ENCODE measurements at regions not wholly inside any gene's neighbourhood (a gene's known extent, or its start where the extent isn't known, plus 50 kb on each side); places are given as distances from the start of the nearest gene placed in this dataset.

DNA sequence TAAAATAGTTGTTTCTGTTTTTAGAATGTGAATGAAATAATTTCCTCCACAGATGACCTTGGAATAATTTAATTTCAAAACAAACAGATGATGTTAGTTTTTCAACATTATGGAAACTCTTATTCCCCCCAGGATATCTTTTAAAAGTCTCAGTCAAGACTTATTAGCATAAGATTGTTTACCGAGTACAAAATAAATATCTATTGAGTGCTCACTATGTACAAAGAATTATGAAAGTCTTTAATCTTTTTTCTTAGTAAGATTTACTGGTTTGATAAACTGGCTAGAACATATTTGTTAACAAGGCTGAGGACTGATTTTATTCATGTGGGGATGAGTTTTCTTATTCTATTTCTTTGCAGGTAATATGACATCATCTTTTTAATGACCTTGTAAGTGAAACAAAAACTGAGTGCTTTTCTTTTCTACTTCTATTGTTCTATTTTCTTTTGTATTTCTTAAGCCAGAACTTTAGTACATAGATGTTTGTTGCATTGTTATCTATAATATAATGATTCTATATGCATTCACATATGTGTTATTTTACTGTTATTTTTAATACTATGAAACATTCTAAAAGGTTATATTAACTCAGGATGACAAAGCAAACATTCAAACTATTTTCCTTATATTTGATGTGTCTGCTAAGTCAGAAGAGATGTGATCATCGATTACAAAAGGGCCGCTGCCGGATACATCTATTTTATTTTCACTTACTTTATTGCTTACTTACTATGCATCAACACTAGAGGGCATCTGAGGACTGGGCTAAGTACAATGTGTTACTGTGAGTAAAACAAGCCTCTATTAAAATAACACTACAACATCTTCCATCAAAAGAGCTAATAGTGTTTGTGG is 111.0 kb upstream of the ARHGAP42 start:
- DNase-seq (ENCODE audit: insufficient read length, low spot score, missing footprints) = no peak

DNA sequence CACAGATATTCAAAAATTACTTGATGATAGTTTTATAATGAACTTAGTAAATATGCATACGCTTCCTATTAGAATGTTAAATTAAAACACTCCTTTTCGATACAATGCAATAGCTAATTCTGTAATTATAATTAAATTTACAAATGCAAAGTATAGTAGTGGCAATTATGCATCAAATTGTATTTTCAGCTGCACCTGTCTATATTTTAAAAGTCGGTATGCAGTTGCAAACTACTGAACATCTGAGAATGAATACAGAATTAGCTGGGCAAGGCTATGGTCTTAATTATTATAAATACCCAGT is 110.4 kb upstream of the ARHGAP42 start:
- Histone ChIP-seq H3K27ac (ENCODE audit: low read depth, low read length) (no peak overlapping the region), H3K36me3 (ENCODE audit: insufficient read depth, low read length) (no peaks in the 10 kb centered on the region), H3K27me3 (ENCODE audit: insufficient read depth, low read length) (no peaks in the 10 kb centered on the region), H3K4me3 (ENCODE audit: insufficient read depth, low read length) (no peak overlapping the region), H3K4me1 (ENCODE audit: insufficient read depth, low read length) (no peaks in the 10 kb centered on the region), H3K4me2 (ENCODE audit: insufficient read depth, low read length) (no peak overlapping the region), H2AFZ (ENCODE audit: low read length) (no peak overlapping the region), H4K20me1 (ENCODE audit: insufficient read depth, low read length) (no peaks in the 10 kb centered on the region), H3K9me3 (ENCODE audit: low read depth, low read length) (no peaks in the 10 kb centered on the region), H3K79me2 (ENCODE audit: insufficient read depth, low read length) (no peaks in the 10 kb centered on the region)
- TF ChIP-seq, protein P1, sequence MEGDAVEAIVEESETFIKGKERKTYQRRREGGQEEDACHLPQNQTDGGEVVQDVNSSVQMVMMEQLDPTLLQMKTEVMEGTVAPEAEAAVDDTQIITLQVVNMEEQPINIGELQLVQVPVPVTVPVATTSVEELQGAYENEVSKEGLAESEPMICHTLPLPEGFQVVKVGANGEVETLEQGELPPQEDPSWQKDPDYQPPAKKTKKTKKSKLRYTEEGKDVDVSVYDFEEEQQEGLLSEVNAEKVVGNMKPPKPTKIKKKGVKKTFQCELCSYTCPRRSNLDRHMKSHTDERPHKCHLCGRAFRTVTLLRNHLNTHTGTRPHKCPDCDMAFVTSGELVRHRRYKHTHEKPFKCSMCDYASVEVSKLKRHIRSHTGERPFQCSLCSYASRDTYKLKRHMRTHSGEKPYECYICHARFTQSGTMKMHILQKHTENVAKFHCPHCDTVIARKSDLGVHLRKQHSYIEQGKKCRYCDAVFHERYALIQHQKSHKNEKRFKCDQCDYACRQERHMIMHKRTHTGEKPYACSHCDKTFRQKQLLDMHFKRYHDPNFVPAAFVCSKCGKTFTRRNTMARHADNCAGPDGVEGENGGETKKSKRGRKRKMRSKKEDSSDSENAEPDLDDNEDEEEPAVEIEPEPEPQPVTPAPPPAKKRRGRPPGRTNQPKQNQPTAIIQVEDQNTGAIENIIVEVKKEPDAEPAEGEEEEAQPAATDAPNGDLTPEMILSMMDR (IDR thresholded peaks at IDR 0.05; ENCODE audit: extremely low read depth, low read depth, low read length) = no peak
- DNase-seq (ENCODE audit: insufficient read length, low spot score, missing footprints) = no peak

More for the DNA sequence above, 111.0 kb upstream of the ARHGAP42 start:
- H3K4me2 ChIP-seq (ENCODE audit: insufficient read depth, low read length) = peak overlapping the region; percentile 57
- H3K9me3 ChIP-seq (ENCODE audit: low read depth, low read length) = no peaks in the 10 kb centered on the region
- H3K79me2 ChIP-seq (ENCODE audit: insufficient read depth, low read length) = no peaks in the 10 kb centered on the region
- H3K4me3 ChIP-seq (ENCODE audit: insufficient read depth, low read length) = no peak overlapping the region
- H4K20me1 ChIP-seq (ENCODE audit: insufficient read depth, low read length) = no peaks in the 10 kb centered on the region
- H3K27ac ChIP-seq (ENCODE audit: low read depth, low read length) = no peak overlapping the region
- TF ChIP-seq, protein P1 (IDR thresholded peaks at IDR 0.05; ENCODE audit: extremely low read depth, low read depth, low read length) = peak; percentile 75
- no peak overlapping the region for H2AFZ ChIP-seq (ENCODE audit: low read length)
- no peaks in the 10 kb centered on the region for H3K36me3 ChIP-seq (ENCODE audit: insufficient read depth, low read length)
- H3K4me1 ChIP-seq (ENCODE audit: insufficient read depth, low read length) = no peaks in the 10 kb centered on the region
- H3K27me3 ChIP-seq (ENCODE audit: insufficient read depth, low read length) = no peaks in the 10 kb centered on the region

DNA sequence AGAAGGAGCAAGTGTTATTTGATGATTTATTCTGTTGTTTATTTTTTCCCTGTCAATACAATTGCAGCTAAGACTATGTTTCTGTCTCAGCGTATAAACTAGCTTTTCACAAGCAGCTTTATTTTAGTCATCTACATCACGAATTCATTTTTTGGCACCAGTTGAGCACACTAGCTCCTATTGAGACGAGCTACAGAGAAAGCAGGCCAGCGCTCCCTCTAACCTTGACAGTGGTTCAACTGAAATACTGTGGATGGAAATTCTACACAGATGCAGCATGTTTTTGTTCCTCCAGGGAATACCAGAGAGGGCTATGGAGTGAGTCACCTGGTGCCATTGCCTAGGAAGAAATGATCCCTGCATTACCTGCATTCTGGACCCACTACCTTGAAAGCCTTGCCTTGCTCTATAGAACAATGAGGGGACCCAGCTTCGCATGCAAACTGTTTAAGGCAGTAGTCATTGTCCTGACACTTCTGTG is 108.2 kb upstream of the ARHGAP42 start:
- no peak for DNase-seq (ENCODE audit: insufficient read length, low spot score, missing footprints)
- Histone ChIP-seq H4K20me1 (ENCODE audit: insufficient read depth, low read length) (no peaks in the 10 kb centered on the region), H3K27me3 (ENCODE audit: insufficient read depth, low read length) (no peaks in the 10 kb centered on the region), H3K9me3 (ENCODE audit: low read depth, low read length) (no peaks in the 10 kb centered on the region), H2AFZ (ENCODE audit: low read length) (no peak overlapping the region), H3K27ac (ENCODE audit: low read depth, low read length) (no peak overlapping the region), H3K4me3 (ENCODE audit: insufficient read depth, low read length) (no peak overlapping the region), H3K4me2 (ENCODE audit: insufficient read depth, low read length) (no peak overlapping the region), H3K4me1 (ENCODE audit: insufficient read depth, low read length) (no peaks in the 10 kb centered on the region), H3K79me2 (ENCODE audit: insufficient read depth, low read length) (no peaks in the 10 kb centered on the region), H3K36me3 (ENCODE audit: insufficient read depth, low read length) (no peaks in the 10 kb centered on the region)
- TF ChIP-seq, protein P1 (IDR thresholded peaks at IDR 0.05; ENCODE audit: extremely low read depth, low read depth, low read length) = no peak

DNA sequence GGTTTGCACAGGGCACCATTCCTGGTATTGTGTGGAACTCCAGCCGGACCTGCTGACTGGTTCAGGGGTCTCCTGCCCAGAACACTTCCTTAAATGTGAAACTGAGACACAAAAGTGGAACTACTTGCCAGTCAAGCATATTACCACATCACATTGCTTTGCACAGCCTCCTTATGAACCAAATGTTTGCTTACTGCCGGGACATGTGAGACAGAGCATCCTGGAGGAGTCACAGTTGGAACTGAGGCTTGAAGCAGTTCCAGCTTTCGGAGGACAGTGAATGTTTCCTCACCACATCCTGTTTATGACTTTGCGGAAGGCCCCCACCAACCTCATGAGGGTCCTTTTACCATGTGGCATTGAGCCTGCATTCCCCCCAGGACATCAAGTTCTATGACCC is 105.8 kb upstream of the ARHGAP42 start:
- H2AFZ ChIP-seq (ENCODE audit: low read length) = peak overlapping the region; percentile 32
- H3K27ac ChIP-seq (ENCODE audit: low read depth, low read length) = no peak overlapping the region
- no peaks in the 10 kb centered on the region for H3K9me3 ChIP-seq (ENCODE audit: low read depth, low read length)
- no peaks in the 10 kb centered on the region for H3K36me3 ChIP-seq (ENCODE audit: insufficient read depth, low read length)
- peak overlapping the region; percentile 18 for H3K4me2 ChIP-seq (ENCODE audit: insufficient read depth, low read length)
- no peaks in the 10 kb centered on the region for H3K27me3 ChIP-seq (ENCODE audit: insufficient read depth, low read length)
- H4K20me1 ChIP-seq (ENCODE audit: insufficient read depth, low read length) = no peaks in the 10 kb centered on the region
- DNase-seq (ENCODE audit: insufficient read length, low spot score, missing footprints) = no peak
- no peaks in the 10 kb centered on the region for H3K79me2 ChIP-seq (ENCODE audit: insufficient read depth, low read length)
- H3K4me3 ChIP-seq (ENCODE audit: insufficient read depth, low read length) = no peak overlapping the region
- no peaks in the 10 kb centered on the region for H3K4me1 ChIP-seq (ENCODE audit: insufficient read depth, low read length)
- TF ChIP-seq, protein P1 (IDR thresholded peaks at IDR 0.05; ENCODE audit: extremely low read depth, low read depth, low read length) = no peak
